ENCODE measurements at regions not wholly inside any gene's neighbourhood (a gene's known extent, or its start where the extent isn't known, plus 50 kb on each side); places are given as distances from the start of the nearest gene placed in this dataset.

GRCh38 chr4:26257850-26258249 lies 63.0 kb upstream of the RBPJ start:
- no peak for TF ChIP-seq CTCF (conservative IDR thresholded peaks at IDR 0.05; ENCODE audit: low read depth, low read length)
- no peaks in the 10 kb centered on the region for H3K79me2 ChIP-seq (ENCODE audit: insufficient read depth, low read depth)
- H3K4me1 ChIP-seq (ENCODE audit: low read depth, poor library complexity, severe bottlenecking) = no peaks in the 10 kb centered on the region
- no peaks in the 10 kb centered on the region for H3K27me3 ChIP-seq (ENCODE audit: insufficient read depth, low read depth)
- no peaks in the 10 kb centered on the region for H4K20me1 ChIP-seq (ENCODE audit: insufficient read depth)
- H3K27ac ChIP-seq = no peak overlapping the region
- H2AFZ ChIP-seq (ENCODE audit: low read depth) = no peak overlapping the region
- H3K9ac ChIP-seq = no peak overlapping the region
- no peaks in the 10 kb centered on the region for H3K36me3 ChIP-seq (ENCODE audit: insufficient read depth)
- H3K4me2 ChIP-seq = no peak overlapping the region
- no peak overlapping the region for H3K4me3 ChIP-seq (IDR thresholded peaks at IDR 0.05; ENCODE audit: insufficient read depth, low read depth, low read length)

GRCh38 chr4:26260571-26260970 lies 60.2 kb upstream of the RBPJ start:
- Histone ChIP-seq H3K4me1 (ENCODE audit: low read depth, poor library complexity, severe bottlenecking) (no peaks in the 10 kb centered on the region), H3K4me3 (IDR thresholded peaks at IDR 0.05; ENCODE audit: insufficient read depth, low read depth, low read length) (no peak overlapping the region), H3K4me2 (no peak overlapping the region), H3K27ac (no peak overlapping the region), H3K9ac (no peak overlapping the region), H4K20me1 (ENCODE audit: insufficient read depth) (no peaks in the 10 kb centered on the region), H3K79me2 (ENCODE audit: insufficient read depth, low read depth) (no peaks in the 10 kb centered on the region), H3K27me3 (ENCODE audit: insufficient read depth, low read depth) (no peaks in the 10 kb centered on the region), H3K36me3 (ENCODE audit: insufficient read depth) (no peaks in the 10 kb centered on the region), H2AFZ (ENCODE audit: low read depth) (no peak overlapping the region)
- TF ChIP-seq CTCF (conservative IDR thresholded peaks at IDR 0.05; ENCODE audit: low read depth, low read length) = no peak

GRCh38 chr4:26261405-26261804 lies 59.4 kb upstream of the RBPJ start:
- H3K79me2 ChIP-seq (ENCODE audit: insufficient read depth, low read depth) = no peaks in the 10 kb centered on the region
- H3K4me1 ChIP-seq (ENCODE audit: low read depth, poor library complexity, severe bottlenecking) = no peaks in the 10 kb centered on the region
- H3K4me3 ChIP-seq (IDR thresholded peaks at IDR 0.05; ENCODE audit: insufficient read depth, low read depth, low read length) = no peak overlapping the region
- H3K27me3 ChIP-seq (ENCODE audit: insufficient read depth, low read depth) = no peaks in the 10 kb centered on the region
- H2AFZ ChIP-seq (ENCODE audit: low read depth) = no peak overlapping the region
- H3K4me2 ChIP-seq = no peak overlapping the region
- H3K36me3 ChIP-seq (ENCODE audit: insufficient read depth) = no peaks in the 10 kb centered on the region
- no peak for TF ChIP-seq CTCF (conservative IDR thresholded peaks at IDR 0.05; ENCODE audit: low read depth, low read length)
- no peak overlapping the region for H3K27ac ChIP-seq
- H3K9ac ChIP-seq = no peak overlapping the region
- H4K20me1 ChIP-seq (ENCODE audit: insufficient read depth) = no peaks in the 10 kb centered on the region

GRCh38 chr4:26263165-26263564 lies 57.6 kb upstream of the RBPJ start:
- Histone ChIP-seq H3K27ac (no peak overlapping the region), H3K27me3 (ENCODE audit: insufficient read depth, low read depth) (no peaks in the 10 kb centered on the region), H3K79me2 (ENCODE audit: insufficient read depth, low read depth) (no peaks in the 10 kb centered on the region), H4K20me1 (ENCODE audit: insufficient read depth) (no peaks in the 10 kb centered on the region), H3K9ac (no peak overlapping the region), H3K4me3 (IDR thresholded peaks at IDR 0.05; ENCODE audit: insufficient read depth, low read depth, low read length) (no peak overlapping the region), H3K36me3 (ENCODE audit: insufficient read depth) (no peaks in the 10 kb centered on the region), H2AFZ (ENCODE audit: low read depth) (no peak overlapping the region), H3K4me2 (no peak overlapping the region), H3K4me1 (ENCODE audit: low read depth, poor library complexity, severe bottlenecking) (no peaks in the 10 kb centered on the region)
- no peak for TF ChIP-seq CTCF (conservative IDR thresholded peaks at IDR 0.05; ENCODE audit: low read depth, low read length)

- H3K4me2 ChIP-seq = no peak overlapping the region
- no peaks in the 10 kb centered on the region for H3K79me2 ChIP-seq (ENCODE audit: insufficient read depth, low read depth)
- no peaks in the 10 kb centered on the region for H3K36me3 ChIP-seq (ENCODE audit: insufficient read depth)
- no peak overlapping the region for H3K27ac ChIP-seq
- no peak overlapping the region for H3K4me3 ChIP-seq (IDR thresholded peaks at IDR 0.05; ENCODE audit: insufficient read depth, low read depth, low read length)
- no peaks in the 10 kb centered on the region for H3K4me1 ChIP-seq (ENCODE audit: low read depth, poor library complexity, severe bottlenecking)
- no peaks in the 10 kb centered on the region for H3K27me3 ChIP-seq (ENCODE audit: insufficient read depth, low read depth)
- H3K9ac ChIP-seq = no peak overlapping the region
- H4K20me1 ChIP-seq (ENCODE audit: insufficient read depth) = no peaks in the 10 kb centered on the region
- H2AFZ ChIP-seq (ENCODE audit: low read depth) = no peak overlapping the region
- TF ChIP-seq CTCF (conservative IDR thresholded peaks at IDR 0.05; ENCODE audit: low read depth, low read length) = no peak
These were observed 56.7 kb upstream of the RBPJ start for GRCh38 chr4:26264109-26264508.

Data from KMS-11 (cell line).